Colonic mucosa (tissue), 4 donors: ENCODE measurements at regions not wholly inside any gene's neighbourhood (a gene's known extent, or its start where the extent isn't known, plus 50 kb on each side); places are given as distances from the start of the nearest gene placed in this dataset.

Experiments
- DNase-seq: peaks from one replicate; pipeline ENCODE4 v3.0.0-alpha.2; 2020
- H3K27ac ChIP-seq: fragments of 200-600 bp; one replicate; pipeline ENCODE4 v1.8.0; 2021
- H3K27me3 ChIP-seq: fragments of 200-600 bp; one replicate; pipeline ENCODE4 v1.8.0; 2021
- H3K36me3 ChIP-seq: fragments of 200-600 bp; one replicate; pipeline ENCODE4 v1.8.0; 2021
- H3K4me1 ChIP-seq: fragments of 200-600 bp; one replicate; pipeline ENCODE4 v1.8.0; 2021; ENCODE audit warnings: mild to moderate bottlenecking
- H3K4me3 ChIP-seq: fragments of 200-600 bp; one replicate; pipeline ENCODE4 v1.8.0; 2021
- H3K9ac ChIP-seq, 2 donors: one replicate each; pipeline ENCODE4 v1.7.0; 2013; ENCODE audit warnings: control low read depth in 2 of 2, low read depth in 2 of 2, low read length in 2 of 2
- H3K9me3 ChIP-seq: fragments of 200-600 bp; one replicate; pipeline ENCODE4 v1.8.0; 2021
- intact Hi-C: fragments of 100-400 bp; cut with DNase I; formaldehyde crosslinking; loops from one replicate; pipeline ENCODE4 v1.14.1; 2022
- TF ChIP-seq, protein P1 (sequence below): fragments of 200-600 bp; IDR thresholded peaks from one replicate; pipeline ENCODE4 v1.8.0; 2022; ENCODE audit warnings: antibody characterized with exemption, mild to moderate bottlenecking
- donor health status: healthy.
- donor health status: DM: no; HTN: no; CAD: no.
- donor health status: DM: no; HTN: no; CAD: no.

DNA sequence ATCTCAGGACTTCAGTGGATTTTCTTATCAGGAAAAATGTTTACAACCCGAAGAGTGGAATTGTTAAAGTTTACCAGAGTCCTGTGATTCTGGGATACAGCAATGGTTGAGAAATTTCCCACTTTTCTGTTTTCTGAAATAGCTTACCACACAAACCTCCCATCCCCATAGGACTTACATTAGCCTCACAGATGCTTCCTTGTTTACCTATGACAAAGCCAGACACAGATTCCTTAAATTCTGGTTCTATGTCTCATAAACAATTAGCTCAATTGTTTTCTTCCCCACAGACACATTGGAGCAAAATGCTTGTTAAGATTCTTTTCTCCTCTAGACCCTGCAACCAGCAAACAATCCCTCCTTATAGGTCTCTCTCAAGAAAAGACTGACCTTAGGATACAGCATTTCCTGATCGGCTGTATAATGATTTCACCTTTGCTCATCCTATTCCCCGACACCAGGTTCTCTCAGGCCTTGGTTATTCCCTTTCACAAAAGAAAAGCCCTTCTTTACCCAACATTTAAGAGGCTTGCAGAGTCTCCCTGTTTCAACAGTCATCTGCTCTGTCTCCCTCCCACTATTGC is 886.2 kb downstream of the ARAP2 start:
- Histone ChIP-seq H3K9me3 (no peaks in the 10 kb centered on the region), H3K27me3 (no peaks in the 10 kb centered on the region), H3K36me3 (no peaks in the 10 kb centered on the region), H3K27ac (no peak overlapping the region), H3K4me1 (no peaks in the 10 kb centered on the region), H3K4me3 (no peak overlapping the region), H3K9ac (no peak overlapping the region)
- intact Hi-C loops = no loop called here
- TF ChIP-seq, protein P1, sequence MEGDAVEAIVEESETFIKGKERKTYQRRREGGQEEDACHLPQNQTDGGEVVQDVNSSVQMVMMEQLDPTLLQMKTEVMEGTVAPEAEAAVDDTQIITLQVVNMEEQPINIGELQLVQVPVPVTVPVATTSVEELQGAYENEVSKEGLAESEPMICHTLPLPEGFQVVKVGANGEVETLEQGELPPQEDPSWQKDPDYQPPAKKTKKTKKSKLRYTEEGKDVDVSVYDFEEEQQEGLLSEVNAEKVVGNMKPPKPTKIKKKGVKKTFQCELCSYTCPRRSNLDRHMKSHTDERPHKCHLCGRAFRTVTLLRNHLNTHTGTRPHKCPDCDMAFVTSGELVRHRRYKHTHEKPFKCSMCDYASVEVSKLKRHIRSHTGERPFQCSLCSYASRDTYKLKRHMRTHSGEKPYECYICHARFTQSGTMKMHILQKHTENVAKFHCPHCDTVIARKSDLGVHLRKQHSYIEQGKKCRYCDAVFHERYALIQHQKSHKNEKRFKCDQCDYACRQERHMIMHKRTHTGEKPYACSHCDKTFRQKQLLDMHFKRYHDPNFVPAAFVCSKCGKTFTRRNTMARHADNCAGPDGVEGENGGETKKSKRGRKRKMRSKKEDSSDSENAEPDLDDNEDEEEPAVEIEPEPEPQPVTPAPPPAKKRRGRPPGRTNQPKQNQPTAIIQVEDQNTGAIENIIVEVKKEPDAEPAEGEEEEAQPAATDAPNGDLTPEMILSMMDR = no peak
- no peak for DNase-seq

DNA sequence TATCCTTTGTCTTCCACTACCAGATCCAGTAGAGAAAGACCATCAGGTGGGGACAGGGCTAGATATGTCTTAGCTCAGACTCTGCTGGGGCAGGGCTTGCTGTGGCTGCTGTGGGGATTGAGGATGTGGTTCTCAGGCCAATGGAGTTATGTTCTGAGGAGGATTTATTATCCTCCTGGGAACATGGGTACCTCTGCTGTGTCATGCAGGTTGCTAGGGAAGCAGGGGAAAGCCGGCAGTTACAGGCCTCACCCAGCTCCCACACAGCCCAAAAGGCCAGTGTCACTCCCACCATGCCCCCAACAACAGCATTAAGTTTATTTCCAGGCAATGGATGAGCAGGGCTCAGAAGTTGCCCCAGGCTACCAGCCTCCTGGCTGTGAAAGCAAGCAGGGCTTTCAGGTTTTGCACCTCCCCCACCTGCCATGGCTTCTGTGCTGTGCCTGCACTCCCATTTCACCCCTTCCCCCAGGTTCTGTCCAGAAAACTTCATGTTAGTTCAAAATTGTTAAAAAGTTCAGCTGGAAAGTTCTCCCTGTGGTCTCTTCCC is 879.9 kb downstream of the ARAP2 start:
- no peaks in the 10 kb centered on the region for H3K36me3 ChIP-seq
- intact Hi-C loops = no loop called here
- no peak overlapping the region for H3K4me3 ChIP-seq
- no peaks in the 10 kb centered on the region for H3K27me3 ChIP-seq
- H3K9ac ChIP-seq = no peak overlapping the region
- H3K4me1 ChIP-seq = no peaks in the 10 kb centered on the region
- no peaks in the 10 kb centered on the region for H3K9me3 ChIP-seq
- TF ChIP-seq, protein P1 = no peak
- no peak overlapping the region for H3K27ac ChIP-seq
- no peak for DNase-seq

DNA sequence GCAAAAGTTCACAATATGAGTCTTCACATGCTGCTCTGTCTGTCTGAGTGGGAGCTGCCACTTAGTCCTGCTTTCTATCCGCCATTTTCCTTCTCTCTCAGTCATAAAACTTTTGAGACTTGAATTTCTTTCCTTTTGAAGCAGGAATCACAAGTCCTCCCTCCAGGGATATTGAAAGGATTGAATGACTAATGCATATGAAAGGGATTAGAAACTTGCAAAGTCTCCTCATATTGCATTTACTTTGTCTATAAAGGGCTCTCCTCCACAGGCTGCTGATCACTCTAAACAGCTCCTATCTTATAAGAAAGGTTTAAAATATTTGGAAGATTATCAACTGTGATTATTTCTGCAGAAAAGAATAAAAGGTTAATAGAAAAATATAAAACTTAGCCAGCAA is 879.1 kb downstream of the ARAP2 start:
- Histone ChIP-seq H3K36me3 (no peaks in the 10 kb centered on the region), H3K9me3 (no peaks in the 10 kb centered on the region), H3K9ac (no peak overlapping the region), H3K27ac (no peak overlapping the region), H3K4me1 (no peaks in the 10 kb centered on the region), H3K27me3 (no peaks in the 10 kb centered on the region), H3K4me3 (no peak overlapping the region)
- TF ChIP-seq, protein P1 = no peak
- intact Hi-C loops = no loop called here
- no peak for DNase-seq

DNA sequence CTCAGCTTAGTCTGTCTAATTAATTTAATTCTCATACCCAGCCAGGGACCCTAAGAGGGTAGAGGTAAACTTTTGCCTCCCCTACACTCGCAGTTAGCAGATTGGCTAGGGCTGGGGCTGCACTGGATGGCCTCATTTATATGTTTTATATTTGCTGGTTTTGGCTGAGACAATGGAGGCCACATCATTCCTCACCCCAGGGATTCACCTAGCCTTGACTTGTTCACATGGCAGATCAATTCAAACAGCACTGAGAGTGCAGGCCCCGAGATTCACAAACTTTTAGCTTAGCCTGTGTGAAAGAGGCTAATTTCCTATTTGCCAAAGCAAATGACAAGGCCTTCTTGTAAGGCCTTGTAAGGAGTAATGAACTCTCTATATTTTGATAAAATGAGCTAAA is 844.4 kb downstream of the ARAP2 start:
- Histone ChIP-seq H3K9ac (no peak overlapping the region), H3K27ac (no peak overlapping the region), H3K36me3 (no peaks in the 10 kb centered on the region), H3K27me3 (no peaks in the 10 kb centered on the region), H3K4me1 (no peaks in the 10 kb centered on the region), H3K4me3 (no peak overlapping the region), H3K9me3 (no peaks in the 10 kb centered on the region)
- TF ChIP-seq, protein P1 = no peak
- DNase-seq = no peak
- intact Hi-C loops = no loop called here

DNA sequence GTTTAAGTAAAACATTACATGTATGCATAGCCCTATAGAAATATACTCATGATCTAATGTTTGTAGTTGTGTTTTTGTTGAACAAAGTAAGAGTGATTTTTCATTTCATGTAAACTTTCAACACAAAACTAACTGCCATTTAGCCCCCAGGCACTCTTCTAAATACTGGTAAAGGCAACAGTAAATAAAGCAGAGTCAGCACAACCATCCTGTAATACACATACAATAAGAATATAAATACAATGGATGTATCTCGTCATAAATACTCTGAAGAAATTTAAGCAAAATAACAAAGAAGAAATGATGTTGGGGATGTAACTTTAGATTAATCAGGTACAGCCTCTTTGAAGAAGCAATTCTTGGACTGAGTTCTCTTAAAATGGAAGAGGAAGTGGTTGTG is 821.2 kb downstream of the ARAP2 start:
- Histone ChIP-seq H3K4me3 (no peak overlapping the region), H3K4me1 (no peaks in the 10 kb centered on the region), H3K36me3 (no peaks in the 10 kb centered on the region), H3K27ac (no peak overlapping the region), H3K27me3 (no peaks in the 10 kb centered on the region), H3K9ac (no peak overlapping the region), H3K9me3 (no peaks in the 10 kb centered on the region)
- intact Hi-C loops = no loop called here
- TF ChIP-seq, protein P1 = no peak
- DNase-seq = no peak
